Endometrium (tissue), 2 donors: ENCODE measurements at regions not wholly inside any gene's neighbourhood (a gene's known extent, or its start where the extent isn't known, plus 50 kb on each side); places are given as distances from the start of the nearest gene placed in this dataset.

Source experiments
- FAIRE-seq: peaks from 2 replicates; lab custom pipeline; 2012; peaks lifted over from hg19 to GRCh38; lab: Jason Lieb, UNC
- donor health status: control.
- donor health status: control.

DNA sequence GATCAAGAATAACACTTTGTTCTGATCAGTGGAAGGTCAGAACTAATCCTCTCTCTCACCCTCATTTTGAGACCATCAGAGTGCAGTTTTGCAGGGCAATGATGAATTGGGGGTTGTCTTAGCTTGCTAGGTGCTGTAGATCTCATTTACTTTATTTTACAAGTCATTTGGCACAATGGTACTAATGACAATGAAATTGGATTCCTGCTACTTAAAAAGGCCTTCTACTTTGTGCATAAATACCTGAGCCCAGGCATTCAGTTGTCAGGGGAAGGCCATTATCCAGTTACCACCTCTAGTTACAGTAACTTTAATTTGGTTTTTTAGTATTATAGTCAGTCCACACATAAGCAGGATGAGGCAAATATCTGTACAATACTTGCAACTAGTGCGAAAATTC is 240.0 kb downstream of the HDGFL1 start:
- FAIRE-seq: no peak

DNA sequence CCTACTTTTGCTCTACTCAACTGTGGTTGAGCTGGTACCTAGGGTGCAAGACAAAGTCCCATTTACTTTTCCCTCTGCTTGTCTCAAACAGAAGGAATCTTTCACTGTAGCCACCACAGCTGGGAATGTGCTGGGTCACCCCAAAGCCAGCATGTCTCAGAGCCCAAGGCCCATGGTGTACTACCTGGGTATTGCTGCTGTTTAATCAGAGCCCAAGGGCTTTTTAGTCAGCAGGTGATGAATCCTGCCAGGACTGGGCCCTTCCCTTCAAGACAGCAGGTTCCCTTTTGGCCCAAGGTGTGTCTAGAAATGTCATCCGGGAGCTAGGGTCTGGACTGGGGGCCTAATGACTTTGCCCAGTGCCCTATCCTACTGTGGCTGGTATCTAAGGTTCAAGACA is 249.8 kb downstream of the HDGFL1 start:
- no peak for FAIRE-seq

GRCh38 chr6:22821664-22822320 is 252.4 kb downstream of the HDGFL1 start:
- FAIRE-seq: no peak

DNA sequence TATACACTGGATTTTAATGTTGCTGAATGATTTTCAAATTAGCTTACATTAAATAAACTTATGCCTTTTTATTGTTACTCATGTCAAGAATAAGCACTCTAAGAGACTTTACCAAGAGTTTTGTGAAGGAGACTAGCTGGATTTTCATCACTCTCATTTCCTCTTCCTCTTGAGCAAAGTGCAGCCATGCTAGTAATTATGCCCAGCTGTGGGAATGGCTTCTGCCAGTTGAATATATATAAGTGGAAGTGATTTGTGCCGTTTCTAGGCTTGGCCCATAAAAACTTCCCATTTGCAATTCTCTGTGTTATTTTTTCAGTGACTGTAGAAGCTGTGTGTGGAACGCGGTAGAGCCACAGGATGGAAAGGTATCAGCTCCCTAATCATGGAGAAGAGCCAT is 255.8 kb downstream of the HDGFL1 start:
- FAIRE-seq: no peak

DNA sequence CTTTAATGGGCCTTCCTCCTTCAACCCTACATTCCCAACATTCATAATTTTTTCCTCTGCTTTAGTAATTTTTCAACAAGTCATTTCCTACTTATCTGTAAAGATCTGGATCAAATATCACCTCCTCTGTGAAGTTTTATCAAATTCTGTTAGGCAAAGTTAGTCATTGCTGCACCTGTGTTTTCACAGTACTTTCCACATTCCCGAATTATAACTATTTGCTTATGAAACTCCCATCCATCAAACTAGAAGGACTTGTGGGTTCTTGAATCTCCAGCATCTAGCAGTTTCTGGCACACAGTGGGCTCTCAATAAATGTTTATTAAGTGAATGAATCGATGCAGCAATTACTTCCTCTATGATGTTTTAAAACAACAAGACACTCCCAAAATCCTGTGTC is 257.6 kb downstream of the HDGFL1 start:
- no peak for FAIRE-seq

DNA sequence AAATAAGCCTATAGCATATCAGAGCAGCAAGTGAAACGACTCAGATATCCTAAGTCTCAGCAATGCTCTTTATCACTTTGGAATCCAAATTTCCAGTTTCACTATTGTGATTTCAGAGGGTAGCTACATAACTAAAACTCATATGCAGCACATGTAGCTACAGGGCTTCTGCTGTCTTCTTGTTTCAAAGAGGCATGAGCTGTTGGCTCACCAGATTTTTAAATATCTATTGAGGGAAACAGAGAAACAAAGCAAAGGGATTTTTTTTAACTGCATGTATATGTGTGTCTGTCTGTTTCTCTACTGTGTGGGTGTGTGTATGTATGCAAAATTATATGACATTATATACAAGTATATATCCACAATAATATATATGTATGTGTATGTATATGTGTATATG is 258.4 kb downstream of the HDGFL1 start:
- no peak for FAIRE-seq

- FAIRE-seq: peak; percentile 79
Measured at GRCh38 chr6:22828179-22829062, 259.1 kb downstream of the HDGFL1 start.

GRCh38 chr6:22829070-22829469 is 259.7 kb downstream of the HDGFL1 start:
- FAIRE-seq: no peak

DNA sequence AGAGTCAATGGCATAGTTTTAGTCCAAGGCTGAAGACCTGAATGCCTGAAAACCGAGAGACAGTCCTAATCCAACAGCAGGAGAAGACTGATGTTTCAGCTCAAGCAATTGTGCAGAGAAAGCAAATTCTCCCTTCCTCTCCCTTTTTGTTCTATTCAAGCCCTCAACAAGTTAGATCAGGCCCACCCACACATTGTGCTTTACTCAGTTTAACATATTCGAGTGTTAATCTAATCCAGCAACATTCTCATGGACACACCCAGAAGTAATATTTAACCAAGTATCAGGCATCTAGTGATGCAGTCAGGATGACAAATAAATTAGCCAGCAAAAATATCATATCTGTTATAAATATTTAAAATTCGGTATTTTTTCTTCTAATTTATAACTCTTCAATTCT is 261.1 kb downstream of the HDGFL1 start:
- FAIRE-seq: no peak

DNA sequence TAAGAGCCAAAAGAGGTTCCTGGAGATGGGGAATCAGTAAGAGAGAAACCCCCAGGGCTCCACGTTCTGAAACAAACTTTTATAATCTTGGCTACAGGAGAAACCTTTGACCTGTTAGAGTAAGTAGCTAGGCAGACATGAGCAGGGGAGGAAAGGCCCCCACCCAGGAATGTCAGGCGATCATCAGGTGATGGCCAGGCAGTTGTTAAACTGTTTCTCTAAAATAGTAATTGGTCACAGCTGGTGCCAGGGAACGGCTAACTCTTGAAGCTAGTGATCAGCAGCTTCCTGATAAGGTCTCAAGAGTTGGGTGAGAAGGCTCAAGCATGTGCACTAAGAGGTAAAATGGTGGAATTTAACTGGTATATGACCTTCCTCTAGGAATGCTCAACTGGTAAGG is 263.8 kb downstream of the HDGFL1 start:
- FAIRE-seq: no peak

DNA sequence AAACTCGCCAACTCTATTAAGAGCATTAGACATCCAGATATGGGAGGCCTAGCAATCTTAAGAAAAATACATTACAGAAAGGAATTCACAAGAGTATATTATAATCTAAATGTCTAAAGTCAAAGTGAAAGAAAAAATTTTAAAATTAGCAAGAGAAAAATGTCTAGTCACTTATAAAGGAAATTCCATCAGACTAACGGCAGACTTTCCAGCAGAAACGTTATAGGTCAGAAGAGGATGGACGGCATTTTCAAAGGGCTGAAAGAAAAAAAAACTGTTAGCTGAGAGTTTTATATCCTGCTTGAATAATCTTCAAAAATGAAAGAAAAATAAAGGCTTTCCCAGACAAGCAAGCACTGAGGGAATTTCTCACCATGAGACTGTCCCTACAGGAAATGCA is 269.0 kb downstream of the HDGFL1 start:
- no peak for FAIRE-seq

DNA sequence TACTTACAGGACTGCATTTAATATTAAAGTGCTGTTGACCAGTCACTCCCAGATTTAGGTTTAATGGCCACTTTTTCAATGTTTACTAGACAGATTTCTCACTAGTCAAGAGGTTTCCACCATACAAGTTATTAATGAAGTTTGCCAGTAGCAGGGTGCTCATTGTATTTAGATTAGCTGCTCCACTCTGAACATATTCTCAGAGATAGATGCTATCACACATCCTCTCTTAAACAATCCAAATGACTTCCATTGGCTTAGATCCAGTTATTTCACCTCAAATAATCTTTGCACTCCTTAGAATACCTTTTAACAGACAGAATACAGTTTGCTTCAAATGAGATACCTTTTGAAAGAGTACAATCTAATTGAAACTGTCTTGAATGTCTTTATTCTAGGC is 276.1 kb downstream of the HDGFL1 start:
- no peak for FAIRE-seq

DNA sequence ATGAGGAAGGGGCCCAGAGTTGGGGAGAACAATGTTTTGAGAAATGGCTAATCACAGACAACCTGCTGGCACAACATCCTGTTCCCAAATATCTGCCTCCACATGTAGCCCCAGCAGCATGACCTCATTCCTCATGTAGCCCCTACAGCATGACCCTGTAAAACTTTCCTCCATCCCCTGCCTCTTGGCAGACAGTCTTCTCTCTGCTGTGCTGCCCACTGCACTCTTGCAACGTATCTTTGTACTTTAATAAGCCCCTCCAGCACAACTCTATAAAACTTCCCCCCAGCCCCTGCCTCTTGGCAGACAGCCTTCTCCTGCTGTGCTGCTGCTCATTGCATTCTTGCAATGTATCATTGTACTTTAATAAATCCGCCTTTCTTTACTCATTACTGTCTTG is 278.8 kb downstream of the HDGFL1 start:
- no peak for FAIRE-seq

DNA sequence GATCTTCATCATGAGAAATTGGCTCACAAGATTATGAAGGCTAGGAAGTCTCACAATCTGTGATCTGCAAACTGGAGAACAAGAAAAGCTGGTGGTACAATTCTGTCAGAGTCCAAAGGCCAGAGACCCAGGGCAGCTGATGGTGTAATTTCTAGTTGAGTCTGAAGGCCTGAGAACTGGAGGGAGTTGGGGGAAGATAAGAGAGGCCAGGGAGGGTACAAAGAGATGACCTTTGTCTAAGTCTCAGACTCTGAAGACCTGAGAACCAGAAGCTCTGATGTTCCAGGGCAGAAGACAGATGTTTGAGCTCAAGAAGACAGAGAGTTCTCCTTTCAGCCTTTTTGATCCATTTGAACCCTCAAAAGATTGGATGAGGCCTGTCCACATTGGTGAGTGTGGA is 280.6 kb downstream of the HDGFL1 start:
- FAIRE-seq: no peak

- FAIRE-seq: no peak
Measured at GRCh38 chr6:22852101-22852500, 282.7 kb downstream of the HDGFL1 start.

GRCh38 chr6:22873513-22874136 is 304.3 kb downstream of the HDGFL1 start:
- FAIRE-seq: no peak

DNA sequence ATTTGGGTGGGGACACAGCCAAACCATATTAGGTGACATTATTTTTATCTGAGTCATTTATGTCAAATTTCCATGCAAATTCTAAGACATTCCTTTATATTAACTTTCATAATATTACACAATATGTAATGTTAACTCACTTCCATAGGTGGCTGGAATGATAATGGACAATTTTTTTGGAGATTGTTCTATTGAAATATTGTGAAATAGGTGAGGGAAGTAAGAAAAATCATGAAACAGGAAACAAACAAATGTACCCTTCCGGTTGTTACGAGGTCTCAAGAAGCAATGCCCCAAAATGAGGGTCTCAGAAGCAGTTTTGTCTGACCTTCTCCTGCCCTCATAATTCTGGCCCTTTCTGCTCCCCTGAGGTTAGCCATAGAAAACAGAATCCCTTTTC is 306.5 kb downstream of the HDGFL1 start:
- FAIRE-seq: no peak

- FAIRE-seq: no peak
Measured at GRCh38 chr6:22878324-22878701, 308.9 kb downstream of the HDGFL1 start.

DNA sequence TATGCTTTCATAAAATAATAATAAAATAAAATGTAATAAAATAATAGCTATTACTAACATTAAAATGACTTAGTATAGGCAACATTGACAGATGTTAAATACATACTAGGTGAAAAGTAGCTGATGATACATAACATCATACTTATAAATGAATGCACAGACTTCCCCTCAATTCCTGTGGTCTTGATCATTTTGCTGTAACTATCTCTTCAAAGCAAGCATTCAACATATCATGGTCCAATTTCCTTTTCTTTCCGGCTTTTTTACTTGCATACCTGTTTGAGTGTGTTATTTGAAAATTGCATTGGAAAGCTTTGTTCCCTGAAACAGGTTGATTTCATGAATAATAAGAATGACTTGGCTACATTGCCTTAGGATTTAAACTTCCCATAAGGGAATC is 309.3 kb downstream of the HDGFL1 start:
- FAIRE-seq: no peak

DNA sequence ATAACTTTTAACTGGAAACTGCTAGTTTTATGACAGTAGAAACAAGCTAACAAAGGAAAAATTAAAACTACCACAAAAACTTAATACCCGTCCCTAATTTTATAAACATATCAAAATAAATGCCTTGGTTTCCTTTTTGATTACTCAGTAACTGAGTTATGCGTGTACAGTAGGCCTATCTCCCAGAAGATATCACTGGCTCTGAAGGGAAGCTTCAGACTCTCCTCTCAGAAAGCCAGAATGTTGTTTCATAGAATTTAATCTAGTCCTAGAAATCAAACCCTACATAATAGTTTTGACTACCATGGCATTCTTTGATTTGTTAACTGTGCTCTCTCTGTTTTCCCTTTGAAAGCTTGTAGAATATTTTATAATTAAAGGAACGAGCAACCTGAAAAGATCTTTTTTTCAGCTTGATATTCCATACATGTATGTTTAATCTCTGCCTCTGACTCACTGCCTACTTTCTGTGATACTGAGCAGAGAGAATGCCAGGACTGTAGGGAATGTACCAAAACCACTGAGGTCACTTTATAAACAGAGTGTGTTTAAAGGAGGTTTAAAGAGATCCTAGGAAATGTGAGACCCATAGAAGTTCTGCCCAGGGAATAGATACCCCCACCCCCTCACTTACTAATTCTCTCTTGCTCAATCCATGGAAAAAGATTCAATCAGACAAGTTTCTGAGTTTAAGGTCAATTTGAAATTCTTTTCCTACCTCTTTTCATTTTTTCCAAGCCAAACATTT is 311.5 kb downstream of the HDGFL1 start:
- FAIRE-seq: no peak

- FAIRE-seq: no peak
Measured at GRCh38 chr6:22882581-22882980, 313.2 kb downstream of the HDGFL1 start.

GRCh38 chr6:22883061-22883717 is 313.8 kb downstream of the HDGFL1 start:
- no peak for FAIRE-seq
